Spleen (tissue), 7 donors: ENCODE measurements at regions not wholly inside any gene's neighbourhood (a gene's known extent, or its start where the extent isn't known, plus 50 kb on each side); places are given as distances from the start of the nearest gene placed in this dataset.

Experiments
- POLR2A ChIP-seq, 3 donors: fragments of 450-650 bp; IDR thresholded peaks; one replicate each; pipeline ENCODE4 v1.5.1; 2017; ENCODE audit warnings: antibody characterized with exemption in 3 of 3, mild to moderate bottlenecking in 1 of 3
- POLR2AphosphoS5 ChIP-seq, 3 donors: sonication (generic); formaldehyde crosslinking; IDR thresholded peaks; one replicate each; pipeline ENCODE4 v1.5.1; 2017; ENCODE audit warnings: antibody characterized with exemption in 3 of 3
- TF ChIP-seq, protein P1 (sequence below), 11 experiments: fragments of 200-600 bp in 7 of 11; fragments of 450-650 bp in 4 of 11; sonication (generic) in 4 of 11; IDR thresholded peaks in 8 of 11; conservative IDR thresholded peaks in 3 of 11; 1 replicate in 7 of 11; 2 replicates in 4 of 11; pipeline versions ENCODE4 v1.4.0 to v1.8.0; 2016 to 2021; ENCODE audit warnings: antibody characterized with exemption in 11 of 11, inconsistent platforms in 4 of 11, mild to moderate bottlenecking in 1 of 11
- donor health status: DM: no; HTN: no; CAD: no; lungs with moderate emphysema.
- donor health status: DM: no; HTN: no; CAD: no.
- donor health status: DM: no; HTN: no; CAD: no.

DNA sequence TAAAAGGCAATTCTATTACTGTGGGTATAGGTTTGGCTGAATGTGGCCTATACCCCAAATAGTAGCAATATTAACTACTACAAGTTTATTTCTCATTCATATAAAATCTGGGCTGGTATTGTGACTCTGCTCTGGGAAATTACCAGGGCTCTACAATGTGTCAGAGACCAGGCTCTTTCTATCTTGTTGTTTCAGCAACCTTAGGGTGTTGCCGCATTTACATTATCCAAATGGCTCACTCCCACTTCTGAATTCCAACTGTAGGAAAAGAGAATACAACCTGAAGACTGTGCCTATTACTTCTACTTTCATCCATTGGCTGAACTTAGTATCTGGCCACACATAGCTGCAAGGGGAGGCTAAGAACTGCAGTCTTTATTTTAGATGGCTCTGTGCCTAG, 106.7 kb upstream of the CENPW start:
- TF ChIP-seq, protein P1, sequence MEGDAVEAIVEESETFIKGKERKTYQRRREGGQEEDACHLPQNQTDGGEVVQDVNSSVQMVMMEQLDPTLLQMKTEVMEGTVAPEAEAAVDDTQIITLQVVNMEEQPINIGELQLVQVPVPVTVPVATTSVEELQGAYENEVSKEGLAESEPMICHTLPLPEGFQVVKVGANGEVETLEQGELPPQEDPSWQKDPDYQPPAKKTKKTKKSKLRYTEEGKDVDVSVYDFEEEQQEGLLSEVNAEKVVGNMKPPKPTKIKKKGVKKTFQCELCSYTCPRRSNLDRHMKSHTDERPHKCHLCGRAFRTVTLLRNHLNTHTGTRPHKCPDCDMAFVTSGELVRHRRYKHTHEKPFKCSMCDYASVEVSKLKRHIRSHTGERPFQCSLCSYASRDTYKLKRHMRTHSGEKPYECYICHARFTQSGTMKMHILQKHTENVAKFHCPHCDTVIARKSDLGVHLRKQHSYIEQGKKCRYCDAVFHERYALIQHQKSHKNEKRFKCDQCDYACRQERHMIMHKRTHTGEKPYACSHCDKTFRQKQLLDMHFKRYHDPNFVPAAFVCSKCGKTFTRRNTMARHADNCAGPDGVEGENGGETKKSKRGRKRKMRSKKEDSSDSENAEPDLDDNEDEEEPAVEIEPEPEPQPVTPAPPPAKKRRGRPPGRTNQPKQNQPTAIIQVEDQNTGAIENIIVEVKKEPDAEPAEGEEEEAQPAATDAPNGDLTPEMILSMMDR (IDR thresholded peaks at IDR 0.05 in 8 of 11, conservative IDR thresholded peaks at IDR 0.05 in 3 of 11), result no peak
- no peak for TF ChIP-seq POLR2A (IDR thresholded peaks at IDR 0.05)
- TF ChIP-seq POLR2AphosphoS5 (IDR thresholded peaks at IDR 0.05), result no peak
